HG03045 (cell line): ENCODE measurements at regions not wholly inside any gene's neighbourhood (a gene's known extent, or its start where the extent isn't known, plus 50 kb on each side); places are given as distances from the start of the nearest gene placed in this dataset.
"Not testable (repeated sequence)": the region's sequence is repeated elsewhere in the genome, so short reads cannot be mapped to it uniquely, and the experiment has no call there.

Experiments used
- ATAC-seq: cut with Tn5 transposase; IDR thresholded peaks from one replicate; pipeline ENCODE4 v1.9.1; 2021; ENCODE audit warnings: mild to moderate bottlenecking, moderate library complexity; ENCODE audit not compliant: unreplicated experiment

DNA sequence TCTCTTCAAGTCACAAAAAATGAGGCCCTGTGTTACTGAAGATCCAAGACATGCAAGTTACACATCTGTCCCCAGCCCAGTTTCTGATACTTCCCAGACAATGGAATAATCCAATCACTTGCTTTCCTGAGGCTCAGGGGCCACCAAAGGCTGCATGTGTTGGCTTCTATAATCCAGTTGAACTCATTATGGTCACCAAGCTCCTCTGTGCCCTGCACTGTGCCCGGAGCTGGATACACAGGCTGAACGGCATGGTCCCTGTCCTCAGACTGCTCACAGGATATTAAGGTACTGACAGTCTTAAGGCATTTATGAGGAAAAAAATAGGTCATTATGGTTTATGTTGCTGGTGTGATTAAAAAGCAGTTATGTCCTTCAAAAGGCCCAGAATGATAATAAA, 117.0 kb upstream of the SYT6 start:
- ATAC-seq: no peak

DNA sequence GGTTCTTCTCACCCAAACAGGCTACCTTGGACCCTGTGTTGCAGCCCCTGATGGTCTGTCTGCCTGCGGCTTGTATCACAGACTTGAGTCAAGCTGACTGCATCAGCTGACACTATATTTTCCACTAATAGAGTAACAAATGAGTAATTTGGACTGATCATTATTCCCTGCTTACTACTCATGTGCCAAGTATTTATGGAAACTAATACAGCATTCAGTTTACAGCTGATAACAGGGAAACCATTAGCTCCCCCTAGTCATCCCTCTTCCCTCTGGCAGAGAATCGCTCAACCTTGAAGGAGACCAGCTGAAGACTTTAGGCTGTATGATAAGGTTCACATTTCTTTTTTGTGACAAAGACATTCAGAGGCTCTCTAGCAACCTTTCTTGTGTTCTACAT, 116.6 kb upstream of the SYT6 start:
- no peak for ATAC-seq

DNA sequence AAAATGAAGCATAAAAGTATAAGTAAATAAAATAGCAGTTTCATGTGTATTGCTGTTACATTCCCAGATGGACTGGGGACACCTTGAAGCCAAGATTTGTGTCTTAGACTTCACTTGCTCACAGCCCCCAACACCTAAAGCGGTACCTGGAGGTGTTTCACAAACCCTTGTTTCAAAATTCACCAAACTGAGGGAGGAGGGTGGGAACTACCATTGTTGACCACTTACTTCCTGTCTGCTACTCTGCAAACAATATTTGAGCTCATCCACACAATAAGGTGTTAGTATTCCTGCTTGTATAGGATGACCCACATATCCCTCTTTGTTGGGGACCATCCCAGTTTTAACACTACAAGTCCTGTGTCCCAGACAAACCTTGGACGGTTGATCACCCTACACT, 115.9 kb upstream of the SYT6 start:
- ATAC-seq: no peak

DNA sequence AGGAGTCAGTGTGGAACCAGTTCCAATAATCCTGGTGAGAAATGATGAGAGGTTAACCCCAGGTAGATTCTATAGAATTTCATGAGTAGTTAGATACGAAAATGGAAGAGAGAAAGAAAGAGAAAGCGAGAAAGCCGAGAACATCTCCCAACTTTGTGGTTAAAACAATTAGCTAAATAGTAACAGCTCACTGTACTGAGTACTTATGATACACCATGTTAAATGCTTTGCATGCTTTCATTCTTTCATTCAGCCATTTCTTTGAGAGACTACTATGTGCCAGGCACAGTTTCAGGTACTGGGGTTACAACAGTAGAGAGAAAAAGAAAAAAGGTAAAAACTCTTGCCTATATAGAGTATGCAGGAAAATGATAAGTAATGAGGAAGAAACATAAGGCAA, 109.7 kb upstream of the SYT6 start:
- ATAC-seq: peak; percentile 90

DNA sequence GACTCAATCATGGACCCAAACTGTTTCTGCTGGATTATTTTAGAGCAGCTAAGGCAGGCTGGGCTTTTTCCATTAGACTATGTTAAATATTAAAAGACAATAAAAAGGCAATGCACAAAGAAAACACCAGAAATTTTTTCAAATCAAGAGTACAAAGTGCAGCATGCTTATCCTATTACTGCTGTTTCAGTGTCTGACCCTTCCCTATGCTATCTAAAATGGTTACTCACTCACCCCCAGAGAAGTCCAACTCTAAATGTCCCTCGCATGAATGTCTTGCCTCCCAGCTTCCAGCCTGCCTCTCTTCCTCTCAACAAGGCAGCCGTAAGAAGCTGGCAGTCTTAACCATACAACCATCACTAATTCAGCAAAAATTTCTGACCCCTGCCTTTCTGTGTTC, 108.7 kb upstream of the SYT6 start:
- ATAC-seq: no peak

DNA sequence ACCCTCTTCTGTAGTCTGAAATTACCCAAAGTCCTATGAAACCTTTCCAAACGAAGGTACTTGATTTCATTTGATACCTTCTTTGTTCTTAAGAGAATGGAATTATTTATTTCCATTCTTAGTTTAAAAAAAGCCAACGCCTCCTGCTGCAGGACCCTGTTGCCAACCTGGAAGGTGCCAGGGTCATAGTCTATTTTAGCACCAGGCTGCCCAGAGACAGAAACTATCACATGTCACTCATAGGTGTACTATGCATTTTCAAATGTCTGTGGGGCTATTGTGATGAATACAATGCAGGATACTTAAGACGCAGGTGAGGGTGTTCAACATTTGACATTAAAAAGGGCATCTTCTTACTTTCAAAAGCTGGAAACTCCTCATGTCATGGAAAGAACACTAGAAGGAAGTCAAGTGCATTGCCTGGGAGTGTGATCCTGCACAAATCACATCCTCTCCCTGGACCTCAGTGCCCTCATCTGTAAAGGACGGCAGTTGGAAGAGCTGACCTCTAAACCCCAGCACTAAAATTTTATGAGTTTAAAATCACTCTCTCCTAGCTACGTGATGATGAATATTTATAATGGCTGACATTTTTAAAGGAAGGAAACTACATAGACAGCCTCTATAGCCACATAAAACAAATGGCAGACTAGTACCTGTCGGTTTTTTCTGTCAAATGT, 107.3 kb upstream of the SYT6 start:
- ATAC-seq: no peak

DNA sequence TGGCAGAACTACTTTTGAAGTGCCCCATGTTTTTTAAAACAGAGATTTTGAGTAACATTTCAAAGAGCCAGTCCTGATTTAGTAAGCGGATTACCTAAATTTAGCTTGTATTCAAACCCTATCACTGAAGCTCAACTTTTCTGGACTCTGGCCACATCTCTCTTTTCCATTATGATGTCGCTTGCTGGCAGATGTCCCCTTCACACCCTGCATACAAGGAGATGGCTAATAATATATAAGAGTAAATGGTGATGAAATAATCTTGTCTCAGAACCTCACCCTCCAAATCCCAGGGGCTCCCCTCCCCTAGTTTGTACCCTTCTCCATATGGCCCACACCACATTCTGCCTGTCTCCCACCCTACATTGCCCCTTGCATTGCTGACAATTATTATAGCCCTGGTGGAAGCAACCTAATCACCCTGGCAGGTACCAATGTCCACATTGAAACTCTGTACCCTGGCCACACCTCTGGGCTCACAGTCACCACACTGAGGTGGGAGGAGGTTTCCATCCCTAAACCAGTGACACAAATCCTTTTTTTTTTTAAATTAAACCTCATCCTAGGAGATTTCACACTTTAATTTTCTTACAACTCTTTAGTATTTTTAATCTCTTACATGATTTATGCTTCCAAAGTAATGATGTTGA, 106.0 kb upstream of the SYT6 start:
- ATAC-seq: no peak

DNA sequence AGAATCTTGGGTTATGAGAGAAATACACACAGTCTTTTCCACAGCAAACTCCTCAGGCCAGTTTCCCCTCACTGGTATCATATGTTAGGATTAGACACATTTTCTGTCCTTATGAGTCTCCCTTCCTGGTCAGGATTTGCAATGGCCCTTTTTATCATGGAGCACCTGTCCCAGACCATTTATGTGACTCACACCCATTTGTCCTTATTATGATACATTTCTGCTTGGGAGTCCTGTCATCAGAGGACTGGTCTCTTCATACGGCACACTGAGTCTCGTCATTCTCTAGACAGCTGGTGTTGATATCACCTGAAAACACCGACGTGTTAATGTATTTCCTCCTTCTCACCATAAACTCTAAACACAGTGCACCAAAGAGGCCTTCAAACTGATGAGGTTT, 105.0 kb upstream of the SYT6 start:
- no peak for ATAC-seq

DNA sequence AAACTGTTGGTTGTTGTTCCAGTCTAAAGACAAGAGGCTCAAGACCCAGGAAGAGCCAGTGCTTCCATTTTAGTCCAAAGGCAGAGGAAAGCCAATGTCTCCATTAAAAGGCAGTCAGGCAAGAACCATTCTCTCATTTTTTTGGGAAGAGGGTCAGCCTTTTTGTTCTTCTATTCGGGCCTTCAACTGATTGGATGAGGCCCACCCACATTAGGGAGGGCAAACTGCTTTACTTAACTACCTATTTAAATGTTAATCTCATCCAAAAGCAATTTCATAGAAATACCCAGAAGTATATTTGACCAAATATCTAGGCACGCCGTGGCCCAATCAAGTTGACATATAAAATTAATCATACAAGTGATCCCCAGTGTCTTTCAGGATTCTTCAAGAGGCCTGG, 104.4 kb upstream of the SYT6 start:
- ATAC-seq: no peak

DNA sequence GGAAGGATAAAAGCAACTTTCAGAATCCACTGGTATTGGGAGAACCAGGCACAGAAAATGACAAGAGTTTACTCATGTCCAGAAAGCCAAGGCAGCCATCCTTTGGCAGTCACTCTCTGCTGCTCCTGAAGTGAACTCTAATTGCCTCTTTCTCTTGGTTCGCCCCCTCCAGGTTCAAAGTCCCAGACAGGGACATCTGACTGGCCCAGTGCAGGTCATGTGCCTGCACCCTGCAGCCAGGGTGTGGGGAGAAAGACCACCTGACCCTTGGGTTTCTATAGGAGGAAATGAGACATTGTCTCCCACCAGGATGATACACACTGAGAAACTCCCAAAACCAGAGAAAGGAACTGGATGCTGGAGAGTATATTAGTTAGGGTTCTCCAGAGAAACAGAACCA, 103.9 kb upstream of the SYT6 start:
- no peak for ATAC-seq

DNA sequence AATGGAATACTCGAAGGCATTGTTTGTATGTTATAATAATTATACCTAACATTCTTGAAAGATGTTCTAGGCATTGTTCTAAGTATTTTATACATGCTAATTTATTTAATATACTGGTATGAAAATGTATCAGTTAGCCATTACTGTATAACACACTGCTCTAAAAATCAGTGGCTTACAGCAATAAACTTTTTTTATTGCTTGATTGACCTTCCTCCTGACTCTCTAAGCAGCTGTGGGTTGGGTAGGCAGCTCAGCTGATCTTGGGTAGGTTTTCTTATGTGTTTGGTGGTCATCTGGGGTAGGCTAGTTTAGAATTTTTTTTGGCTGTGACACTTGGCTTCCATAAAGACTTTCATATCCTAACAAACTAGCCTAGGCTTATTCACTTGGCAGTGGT, 100.2 kb upstream of the SYT6 start:
- ATAC-seq: no peak

DNA sequence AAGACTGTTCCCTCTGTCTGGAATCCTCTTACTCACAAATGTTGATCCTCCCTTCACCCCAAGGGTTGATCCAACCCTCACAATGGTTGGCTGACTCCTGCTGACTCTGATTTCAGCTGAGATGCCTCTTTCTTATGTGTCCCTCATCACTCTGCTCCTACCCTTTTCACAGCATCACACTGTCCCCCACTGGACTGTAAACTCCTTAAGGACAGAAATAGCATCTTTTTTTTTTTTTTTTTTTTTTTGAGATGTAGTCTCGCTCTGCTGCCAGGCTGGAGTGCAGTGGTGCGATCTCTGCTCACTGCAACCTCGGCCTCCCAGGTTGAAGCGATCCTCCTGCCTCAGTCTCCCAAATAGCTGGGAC, 97.9 kb upstream of the SYT6 start:
- no peak for ATAC-seq

DNA sequence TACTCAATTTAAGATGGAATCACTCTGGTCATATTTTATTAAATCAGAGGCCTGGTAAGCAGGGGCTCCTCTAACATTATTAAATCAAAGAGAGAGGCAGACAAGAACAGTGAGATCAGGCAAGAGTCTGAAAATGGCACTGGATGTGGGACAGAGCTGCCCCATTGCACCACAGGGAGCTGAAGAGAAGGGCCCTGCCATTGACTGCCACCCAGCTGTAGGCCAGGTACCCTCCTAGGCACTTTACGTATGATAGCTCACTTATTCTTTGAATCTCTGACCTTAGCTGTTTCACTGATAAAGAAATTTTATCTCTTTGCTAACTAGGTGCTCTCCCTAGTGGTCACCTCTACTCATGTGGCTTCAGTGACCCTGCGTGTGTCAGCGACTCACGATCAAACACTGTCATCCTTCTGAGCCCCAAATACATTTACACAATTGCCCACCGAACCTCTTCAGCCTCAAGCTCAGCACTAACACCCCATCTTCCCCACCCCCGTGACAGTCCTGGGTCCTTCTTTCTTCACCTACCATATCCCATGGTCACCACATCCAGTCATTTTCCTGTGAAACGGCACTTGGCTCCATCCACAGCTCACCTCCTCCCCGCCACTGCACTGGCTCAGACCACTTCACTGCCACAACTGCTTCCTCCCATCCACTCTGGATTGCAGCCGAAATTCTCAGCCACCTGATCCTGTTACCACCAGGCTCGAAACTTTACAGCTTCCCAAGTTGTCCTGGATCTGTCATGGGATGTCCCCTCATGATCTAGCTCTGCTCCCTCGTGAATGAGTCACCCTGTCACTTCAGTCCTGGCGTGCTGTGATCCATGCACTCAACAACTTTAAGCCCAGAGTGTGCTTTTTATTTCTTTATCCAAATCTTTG, 97.3 kb upstream of the SYT6 start:
- ATAC-seq: no peak

DNA sequence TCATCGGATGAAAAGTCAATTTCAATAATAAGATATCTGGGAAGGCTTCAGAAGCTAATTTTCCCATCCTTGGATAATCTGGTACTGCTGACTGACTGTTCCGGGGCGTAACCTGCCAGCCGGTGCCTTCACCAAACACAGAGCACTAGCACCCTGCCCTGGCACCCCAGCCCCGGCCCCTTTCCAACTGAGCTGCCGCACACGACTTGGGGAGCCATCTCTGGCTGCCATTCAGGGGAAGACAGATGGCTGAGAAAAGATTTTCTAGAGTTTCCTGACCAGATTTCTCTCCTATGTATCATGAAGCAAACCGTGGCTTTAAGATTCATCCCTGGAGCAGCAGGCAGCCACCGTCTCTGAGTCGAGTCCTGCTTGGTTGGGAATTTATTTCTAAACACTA, 96.0 kb upstream of the SYT6 start:
- no peak for ATAC-seq

DNA sequence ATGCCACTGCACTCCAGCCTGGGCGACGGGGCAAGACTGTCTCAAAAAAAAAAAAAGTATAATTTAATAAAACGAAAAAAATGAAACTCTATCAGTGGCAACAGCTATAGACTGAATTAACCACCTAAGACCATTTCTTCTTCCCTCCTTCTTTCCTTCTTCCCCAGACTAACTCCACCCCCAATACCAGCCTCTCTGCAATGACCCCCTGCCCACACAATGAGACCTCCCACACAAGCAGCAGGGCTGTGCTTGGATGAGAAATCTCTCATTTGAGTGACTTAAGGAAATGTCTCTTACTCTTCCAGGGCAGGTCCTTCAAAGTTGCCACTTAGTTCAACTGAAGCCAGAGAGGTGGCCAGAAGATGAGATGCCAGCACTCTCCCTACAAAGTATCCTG, 94.5 kb upstream of the SYT6 start:
- no peak for ATAC-seq

DNA sequence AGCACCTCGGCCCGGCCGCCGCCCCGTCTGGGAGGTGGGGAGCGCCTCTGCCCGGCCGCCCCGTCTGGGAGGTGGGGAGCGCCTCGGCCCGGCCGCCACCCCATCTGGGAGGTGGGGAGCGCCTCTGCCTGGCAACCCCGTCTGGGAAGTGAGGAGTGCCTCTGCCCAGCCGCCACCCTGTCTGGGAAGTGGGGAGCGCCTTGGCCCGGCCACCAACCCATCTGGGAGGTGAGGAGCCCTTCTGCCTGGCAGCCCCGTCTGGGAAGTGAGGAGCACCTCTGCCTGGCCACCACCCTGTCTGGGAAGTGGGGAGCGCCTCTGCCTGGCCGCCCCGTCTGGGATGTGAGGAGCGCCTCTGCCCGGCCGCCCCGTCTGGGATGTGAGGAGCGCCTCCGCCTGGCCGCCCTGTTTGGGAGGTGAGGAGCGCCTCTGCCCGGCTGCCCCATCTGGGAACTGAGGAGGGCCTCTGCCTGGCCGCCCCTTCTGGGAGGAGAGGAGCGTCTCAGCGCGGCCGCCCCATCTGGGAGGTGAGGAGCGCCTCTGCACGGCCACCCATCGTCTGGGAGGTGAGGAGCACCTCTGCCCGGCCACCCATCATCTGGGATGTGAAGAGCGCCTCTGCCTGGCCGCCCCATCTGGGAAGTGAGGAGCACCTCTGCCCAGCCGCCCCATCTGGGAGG, 89.0 kb upstream of the SYT6 start:
- not testable (repeated sequence) for ATAC-seq

DNA sequence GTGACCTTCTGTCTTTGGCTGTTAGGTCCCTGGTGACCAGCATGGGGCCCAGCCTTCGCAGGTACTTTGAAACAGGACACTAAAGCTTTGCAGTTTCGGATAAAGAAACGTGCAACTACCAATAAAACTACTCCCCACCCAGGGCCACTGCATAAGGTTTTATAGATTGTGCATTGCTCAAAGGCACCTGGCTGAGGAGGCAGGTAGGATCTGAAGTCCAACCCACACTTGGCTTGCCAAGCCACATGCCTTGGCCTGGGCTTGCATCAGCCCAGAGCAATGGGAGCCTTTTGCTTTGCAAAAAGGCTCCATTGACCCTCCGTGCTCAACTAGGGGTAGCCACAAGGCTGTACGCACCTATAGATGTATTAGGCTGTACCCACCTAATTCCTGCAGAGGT, 84.4 kb upstream of the SYT6 start:
- ATAC-seq: no peak

DNA sequence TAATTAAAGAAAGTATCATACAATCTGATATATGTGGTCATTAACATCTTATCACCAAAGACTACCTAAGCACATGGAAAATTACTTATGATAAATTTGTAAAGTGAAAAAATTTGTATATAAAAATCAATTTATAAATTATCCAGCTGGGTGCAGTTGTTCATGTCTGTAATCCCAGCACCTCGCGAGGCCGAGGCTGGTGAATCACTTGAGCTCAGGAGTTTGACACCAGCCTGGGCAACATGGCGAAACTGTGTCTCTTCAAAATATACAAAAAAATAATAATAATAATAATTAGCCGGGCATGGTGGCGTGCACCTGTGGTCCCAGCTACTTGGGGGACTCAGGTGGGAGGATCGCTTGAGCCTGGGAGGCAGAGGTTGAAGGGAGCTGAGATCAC, 82.8 kb upstream of the SYT6 start:
- ATAC-seq: no peak

DNA sequence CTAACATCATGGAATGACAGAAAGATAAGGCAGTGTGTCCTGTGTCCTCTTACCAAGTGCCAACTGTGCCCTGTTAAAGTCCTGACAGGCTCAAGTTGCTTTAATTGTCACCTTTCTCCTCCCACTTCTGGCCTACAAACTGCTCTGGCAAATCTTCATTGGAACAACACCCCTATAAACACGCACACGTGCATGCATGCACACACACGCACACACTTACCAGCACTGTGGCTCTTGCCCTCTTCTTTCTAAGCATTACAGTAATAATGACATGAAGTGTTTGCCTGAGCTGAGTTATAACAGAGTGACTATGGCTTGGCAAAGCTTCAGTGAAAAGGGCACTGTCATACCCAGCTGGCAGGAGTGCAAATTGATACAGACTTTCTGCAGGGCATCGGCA, 82.3 kb upstream of the SYT6 start:
- ATAC-seq: no peak

DNA sequence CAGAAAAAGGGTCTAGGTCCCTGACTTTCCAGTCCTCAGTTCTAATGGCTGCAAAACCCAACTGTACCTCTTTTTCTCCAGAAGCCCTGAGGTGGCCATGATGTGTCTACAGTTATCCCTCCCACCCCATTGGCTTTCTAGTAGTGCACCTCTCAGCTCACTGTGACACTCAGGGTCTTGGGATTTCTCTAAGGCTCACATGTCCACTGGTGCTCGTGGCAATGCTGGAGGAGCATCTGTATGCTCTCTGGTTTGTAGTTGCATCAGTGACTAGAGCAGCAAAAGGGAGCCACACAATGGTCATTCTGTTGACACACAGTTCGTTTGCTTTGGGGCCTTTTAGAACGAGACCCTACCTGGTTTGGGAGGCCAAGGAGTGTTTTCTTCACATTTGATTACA, 81.6 kb upstream of the SYT6 start:
- no peak for ATAC-seq

DNA sequence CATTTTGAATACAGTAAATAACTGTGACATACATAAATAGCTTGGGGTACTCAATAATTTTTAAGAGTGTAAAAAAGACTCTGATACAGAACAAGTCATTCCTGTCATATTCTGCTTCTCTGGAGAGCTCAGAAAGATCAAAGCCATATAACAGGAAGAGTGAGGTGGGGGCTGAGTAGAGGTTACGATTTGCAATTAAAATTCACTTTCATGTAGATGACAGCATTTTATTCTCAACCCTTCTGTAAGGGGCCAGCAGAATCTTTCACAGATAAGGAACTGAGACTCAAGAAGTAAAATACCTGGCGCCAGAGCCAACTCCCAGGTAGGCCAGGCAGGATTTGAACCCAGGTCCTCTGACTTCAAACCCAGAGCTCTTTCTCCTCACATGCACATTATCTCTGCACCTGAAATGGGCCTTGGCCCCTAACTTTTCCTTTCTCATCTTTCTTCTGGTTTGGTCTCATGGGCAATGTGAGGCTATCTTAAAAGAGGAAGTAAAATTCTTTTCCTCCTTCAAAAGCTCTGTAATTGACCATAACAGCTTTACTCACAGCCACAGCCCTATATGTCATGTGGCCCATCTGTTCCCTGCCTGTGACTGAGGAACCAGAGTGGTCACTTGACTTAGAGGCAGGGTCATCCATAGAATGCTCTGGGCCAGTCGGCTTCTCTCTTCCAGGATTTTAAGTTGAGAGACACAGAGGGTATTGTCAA, 80.9 kb upstream of the SYT6 start:
- no peak for ATAC-seq
